HepG2 (cell line): ENCODE measurements at regions not wholly inside any gene's neighbourhood (a gene's known extent, or its start where the extent isn't known, plus 50 kb on each side); places are given as distances from the start of the nearest gene placed in this dataset.

ENCODE experiments used
- ATAC-seq: fragments of 200-7000 bp; cut with Tn5 transposase; 3 replicates; pipeline ENCODE4 v1.9.1; 2020; ENCODE audit warnings: mild to moderate bottlenecking, moderate library complexity
- BruUV-seq: library from RNA; stranded (reverse); fragments of 400-500 nt; replicated peaks from 2 replicates; lab custom pipeline; 2021; lab: Mats Ljungman, UMichigan
- CTCF ChIA-PET: fragments of 300-600 bp; formaldehyde crosslinking; extraction: SDS; loops from one replicate; lab custom pipeline; 2021; ENCODE audit warnings: low total read pairs, inconsistent platforms, low intra/inter-chr PET ratio; lab: Yijun Ruan, JAX
- POLR2A ChIA-PET: fragments of 350-600 bp; sonication (Branson Sonifier 250); formaldehyde crosslinking; loops from one replicate; lab custom pipeline; 2020; ENCODE audit warnings: antibody characterized with exemption, inconsistent platforms; lab: Yijun Ruan, JAX
- DNase-seq: peaks from one replicate; pipeline ENCODE4 v3.0.0-alpha.2; 2015; ENCODE audit warnings: low spot score
- FAIRE-seq: peaks from 3 replicates; lab custom pipeline; 2011; peaks lifted over from hg19 to GRCh38; lab: Jason Lieb, UNC
- H2AFZ ChIP-seq: one replicate; pipeline ENCODE4 v1.6.1; 2011; ENCODE audit warnings: low read length, inconsistent platforms
- H3K27ac ChIP-seq: fragments of 300-600 bp; 3 replicates; pipeline ENCODE4 v1.8.0; 2011; ENCODE audit warnings: mixed run types, mild to moderate bottlenecking, mixed read lengths, low read length, inconsistent platforms; ENCODE audit not compliant: insufficient read depth; ENCODE audit errors: extremely low read length
- H3K27me3 ChIP-seq, 2 experiments: fragments of 200-600 bp in 1 of 2; 2 replicates in 1 of 2; 3 replicates in 1 of 2; pipeline versions ENCODE4 v1.6.0 to v1.8.0; 2011; ENCODE audit warnings: low read length in 2 of 2, mild to moderate bottlenecking in 2 of 2, moderate library complexity in 2 of 2, inconsistent platforms in 1 of 2; ENCODE audit not compliant: insufficient read depth in 2 of 2, control insufficient read depth in 1 of 2
- H3K36me3 ChIP-seq, 2 experiments: fragments of 200-600 bp in 1 of 2; replicated peaks in 1 of 2; 2 replicates in 1 of 2; 3 replicates in 1 of 2; pipeline versions ENCODE4 v1.5.1 to v1.8.0; 2011; ENCODE audit warnings: low read length in 2 of 2, inconsistent platforms in 1 of 2; ENCODE audit not compliant: insufficient read depth in 2 of 2, control insufficient read depth in 1 of 2
- H3K4me1 ChIP-seq: 2 replicates; pipeline ENCODE4 v1.5.1; 2012; ENCODE audit warnings: low read length, inconsistent platforms; ENCODE audit not compliant: insufficient read depth
- H3K4me2 ChIP-seq: 2 replicates; pipeline ENCODE4 v1.6.0; 2011; ENCODE audit warnings: low read depth, low read length, inconsistent platforms
- H3K4me3 ChIP-seq, 3 experiments: fragments of 200-600 bp in 1 of 3; sonication (generic), shearing (Covaris generic) in 1 of 3; replicated peaks in 1 of 3; 2 replicates each; pipeline ENCODE4 v1.5.1; 2011 to 2016; ENCODE audit warnings: low read length in 3 of 3, inconsistent platforms in 2 of 3, low read depth in 2 of 3, mild to moderate bottlenecking in 2 of 3, control low read depth in 1 of 3, mixed read lengths in 1 of 3; ENCODE audit not compliant: insufficient read depth in 1 of 3
- H3K79me2 ChIP-seq: one replicate; pipeline ENCODE4 v1.6.1; 2011; ENCODE audit warnings: low read length, inconsistent platforms; ENCODE audit not compliant: insufficient read depth
- H3K9ac ChIP-seq: 2 replicates; pipeline ENCODE4 v1.6.0; 2011; ENCODE audit warnings: mild to moderate bottlenecking, low read depth, low read length, inconsistent platforms; ENCODE audit not compliant: insufficient read depth
- H3K9me3 ChIP-seq: 2 replicates; pipeline ENCODE4 v1.5.1; 2012; ENCODE audit warnings: mild to moderate bottlenecking, low read length
- H4K20me1 ChIP-seq: 2 replicates; pipeline ENCODE4 v1.6.0; 2011; ENCODE audit warnings: inconsistent platforms, mild to moderate bottlenecking, low read length, moderate library complexity; ENCODE audit not compliant: insufficient read depth
- CENPX ChIP-seq: sonication (generic); formaldehyde crosslinking; IDR thresholded peaks from 2 replicates; pipeline ENCODE4 v1.9.0; 2021; ENCODE audit warnings: mild to moderate bottlenecking, missing genetic modification reagents, moderate library complexity
- CHD4 ChIP-seq: fragments of 200-600 bp; sonication (generic); IDR thresholded peaks from 2 replicates; pipeline ENCODE4 v1.7.0; 2017; ENCODE audit warnings: mild to moderate bottlenecking, low read length, borderline replicate concordance
- ELF3 ChIP-seq: IDR thresholded peaks from 2 replicates; pipeline ENCODE4 v1.6.1; 2016; ENCODE audit warnings: missing genetic modification reagents, missing compliant biosample characterization
- KLF9 ChIP-seq: IDR thresholded peaks from 2 replicates; pipeline ENCODE4 v1.6.1; 2016; ENCODE audit warnings: low read depth
- PPARG ChIP-seq: conservative IDR thresholded peaks from 2 replicates; pipeline ENCODE4 v1.6.1; 2016; ENCODE audit warnings: missing biosample characterization, missing genetic modification reagents
- TBP ChIP-seq: sonication (generic); formaldehyde crosslinking; IDR thresholded peaks from 2 replicates; pipeline ENCODE4 v1.5.0; 2020; ENCODE audit warnings: missing genetic modification reagents
- TEAD3 ChIP-seq: optimal IDR thresholded peaks from 2 replicates; pipeline ENCODE3; 2016; ENCODE audit warnings: borderline replicate concordance
- ZFY ChIP-seq: sonication (generic); formaldehyde crosslinking; IDR thresholded peaks from 2 replicates; pipeline ENCODE4 v1.4.0; 2020; ENCODE audit warnings: missing genetic modification reagents
- ZKSCAN1 ChIP-seq: fragments of 150-350 bp; IDR thresholded peaks from 2 replicates; pipeline ENCODE4 v1.6.1; 2014; ENCODE audit warnings: low read length
- ZNF101 ChIP-seq: sonication (generic); formaldehyde crosslinking; IDR thresholded peaks from 2 replicates; pipeline ENCODE4 v1.4.0; 2020; ENCODE audit warnings: mild to moderate bottlenecking, low read depth, missing genetic modification reagents, borderline replicate concordance
- ZNF143 ChIP-seq: sonication (generic); formaldehyde crosslinking; IDR thresholded peaks from 2 replicates; pipeline ENCODE4 v1.4.0; 2020; ENCODE audit warnings: missing genetic modification reagents
- ZNF317 ChIP-seq: sonication (generic); formaldehyde crosslinking; IDR thresholded peaks from 2 replicates; pipeline ENCODE4 v1.5.0; 2020; ENCODE audit warnings: mild to moderate bottlenecking, missing genetic modification reagents
- ZNF746 ChIP-seq: sonication (generic); formaldehyde crosslinking; IDR thresholded peaks from 2 replicates; pipeline ENCODE4 v1.8.0; 2022; ENCODE audit warnings: mild to moderate bottlenecking, missing genetic modification reagents
- ZNF839 ChIP-seq: sonication (generic); formaldehyde crosslinking; IDR thresholded peaks from 2 replicates; pipeline ENCODE4 v1.4.0; 2020; ENCODE audit warnings: missing genetic modification reagents, mild to moderate bottlenecking, borderline replicate concordance
- ZZZ3 ChIP-seq: sonication (generic); formaldehyde crosslinking; IDR thresholded peaks from 2 replicates; pipeline ENCODE4 v1.4.0; 2020; ENCODE audit warnings: missing genetic modification reagents, mild to moderate bottlenecking, borderline replicate concordance
- WGBS: methylation state at CpG from one replicate; pipeline ENCODE4 v1.1.6; 2017; ENCODE audit warnings: low lambda C conversion rate; 5-methylcytosine and 5-hydroxymethylcytosine counted together
- in situ Hi-C: cut with HindIII; loops from 2 replicates; pipeline ENCODE4 v1.10.0; 2017; ENCODE audit warnings: low pct_unique_long_range_greater_than_20kb; ENCODE audit not compliant: extremely low pct_ligation_motif_present
- intact Hi-C: fragments of 100-400 bp; cut with micrococcal nuclease; formaldehyde crosslinking; loops from one replicate; pipeline ENCODE4 v1.10.0; 2022; ENCODE audit not compliant: unreplicated experiment
- TF ChIP-seq, protein P1 (sequence below): IDR thresholded peaks from 2 replicates; pipeline ENCODE4 v1.6.1; 2018; ENCODE audit warnings: missing genetic modification reagents, mild to moderate bottlenecking, missing compliant biosample characterization
- TF ChIP-seq, protein P2 (sequence below): sonication (generic); formaldehyde crosslinking; IDR thresholded peaks from 2 replicates; pipeline ENCODE4 v1.8.1; 2023; ENCODE audit warnings: mild to moderate bottlenecking, missing genetic modification reagents
- TF ChIP-seq, protein P3 (sequence below): sonication (generic); formaldehyde crosslinking; IDR thresholded peaks from 2 replicates; pipeline ENCODE4 v1.4.0; 2020; ENCODE audit warnings: missing genetic modification reagents
- TF ChIP-seq, protein P4 (sequence below): sonication (generic); formaldehyde crosslinking; IDR thresholded peaks from 2 replicates; pipeline ENCODE4 v1.5.0; 2020; ENCODE audit warnings: missing genetic modification reagents, mild to moderate bottlenecking, borderline replicate concordance
- TF ChIP-seq, protein P5 (sequence below): sonication (generic); formaldehyde crosslinking; IDR thresholded peaks from 2 replicates; pipeline ENCODE4 v1.5.0; 2020; ENCODE audit warnings: missing genetic modification reagents

DNA sequence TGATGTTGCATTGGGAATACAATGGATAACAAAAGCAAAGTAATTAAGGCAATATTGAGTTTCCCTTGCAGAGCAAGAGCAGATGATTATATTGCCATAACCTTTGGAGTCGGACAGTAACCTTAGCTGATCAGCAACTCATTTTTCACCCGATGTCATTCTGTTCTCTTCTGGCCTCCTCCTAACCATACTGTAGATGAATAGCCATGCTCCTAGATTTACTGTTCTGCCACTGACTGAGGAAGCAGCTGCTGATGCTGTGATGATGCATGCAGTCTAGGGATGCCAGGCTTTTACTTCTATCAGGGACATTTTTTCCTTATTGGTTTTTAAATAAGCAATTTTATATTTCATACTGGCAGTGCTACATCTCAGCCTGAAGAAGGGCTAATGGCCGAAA, 443.9 kb downstream of the GPAT3 start:
- Histone ChIP-seq H3K4me2 (no peak overlapping the region), H2AFZ (no peak overlapping the region), H3K79me2 (no peaks in the 10 kb centered on the region), H3K27me3 (no peaks in the 10 kb centered on the region), H3K36me3 (no peaks in the 10 kb centered on the region), H3K9ac (no peak overlapping the region), H3K4me3 (no peak overlapping the region), H3K27ac (no peak overlapping the region), H3K9me3 (no peaks in the 10 kb centered on the region), H4K20me1 (no peaks in the 10 kb centered on the region), H3K4me1 (no peaks in the 10 kb centered on the region)
- 0% methylated on average over 3 of the region's 3 CpGs for WGBS
- ATAC-seq (no peak), FAIRE-seq (no peak), DNase-seq (no peak)
- POLR2A ChIA-PET = no interaction called here
- in situ Hi-C loops (no loop called here), intact Hi-C loops (no loop called here)
- TF ChIP-seq ZNF839 (CRISPR knock-in tag) (no peak), KLF9 (no peak), TEAD3 (CRISPR knock-in tag) (no peak), TBP (CRISPR knock-in tag) (no peak), ZNF101 (no peak), ELF3 (CRISPR knock-in tag) (no peak), ZKSCAN1 (no peak), ZFY (no peak), PPARG (CRISPR knock-in tag) (no peak), CHD4 (no peak), ZNF317 (no peak), ZNF746 (CRISPR knock-in tag) (no peak), CENPX (no peak), ZNF143 (CRISPR knock-in tag) (no peak), ZZZ3 (no peak)
- TF ChIP-seq, protein P1, sequence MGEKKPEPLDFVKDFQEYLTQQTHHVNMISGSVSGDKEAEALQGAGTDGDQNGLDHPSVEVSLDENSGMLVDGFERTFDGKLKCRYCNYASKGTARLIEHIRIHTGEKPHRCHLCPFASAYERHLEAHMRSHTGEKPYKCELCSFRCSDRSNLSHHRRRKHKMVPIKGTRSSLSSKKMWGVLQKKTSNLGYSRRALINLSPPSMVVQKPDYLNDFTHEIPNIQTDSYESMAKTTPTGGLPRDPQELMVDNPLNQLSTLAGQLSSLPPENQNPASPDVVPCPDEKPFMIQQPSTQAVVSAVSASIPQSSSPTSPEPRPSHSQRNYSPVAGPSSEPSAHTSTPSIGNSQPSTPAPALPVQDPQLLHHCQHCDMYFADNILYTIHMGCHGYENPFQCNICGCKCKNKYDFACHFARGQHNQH = no peak
- TF ChIP-seq, protein P2, sequence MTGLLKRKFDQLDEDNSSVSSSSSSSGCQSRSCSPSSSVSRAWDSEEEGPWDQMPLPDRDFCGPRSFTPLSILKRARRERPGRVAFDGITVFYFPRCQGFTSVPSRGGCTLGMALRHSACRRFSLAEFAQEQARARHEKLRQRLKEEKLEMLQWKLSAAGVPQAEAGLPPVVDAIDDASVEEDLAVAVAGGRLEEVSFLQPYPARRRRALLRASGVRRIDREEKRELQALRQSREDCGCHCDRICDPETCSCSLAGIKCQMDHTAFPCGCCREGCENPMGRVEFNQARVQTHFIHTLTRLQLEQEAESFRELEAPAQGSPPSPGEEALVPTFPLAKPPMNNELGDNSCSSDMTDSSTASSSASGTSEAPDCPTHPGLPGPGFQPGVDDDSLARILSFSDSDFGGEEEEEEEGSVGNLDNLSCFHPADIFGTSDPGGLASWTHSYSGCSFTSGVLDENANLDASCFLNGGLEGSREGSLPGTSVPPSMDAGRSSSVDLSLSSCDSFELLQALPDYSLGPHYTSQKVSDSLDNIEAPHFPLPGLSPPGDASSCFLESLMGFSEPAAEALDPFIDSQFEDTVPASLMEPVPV = no peak
- TF ChIP-seq, protein P3, sequence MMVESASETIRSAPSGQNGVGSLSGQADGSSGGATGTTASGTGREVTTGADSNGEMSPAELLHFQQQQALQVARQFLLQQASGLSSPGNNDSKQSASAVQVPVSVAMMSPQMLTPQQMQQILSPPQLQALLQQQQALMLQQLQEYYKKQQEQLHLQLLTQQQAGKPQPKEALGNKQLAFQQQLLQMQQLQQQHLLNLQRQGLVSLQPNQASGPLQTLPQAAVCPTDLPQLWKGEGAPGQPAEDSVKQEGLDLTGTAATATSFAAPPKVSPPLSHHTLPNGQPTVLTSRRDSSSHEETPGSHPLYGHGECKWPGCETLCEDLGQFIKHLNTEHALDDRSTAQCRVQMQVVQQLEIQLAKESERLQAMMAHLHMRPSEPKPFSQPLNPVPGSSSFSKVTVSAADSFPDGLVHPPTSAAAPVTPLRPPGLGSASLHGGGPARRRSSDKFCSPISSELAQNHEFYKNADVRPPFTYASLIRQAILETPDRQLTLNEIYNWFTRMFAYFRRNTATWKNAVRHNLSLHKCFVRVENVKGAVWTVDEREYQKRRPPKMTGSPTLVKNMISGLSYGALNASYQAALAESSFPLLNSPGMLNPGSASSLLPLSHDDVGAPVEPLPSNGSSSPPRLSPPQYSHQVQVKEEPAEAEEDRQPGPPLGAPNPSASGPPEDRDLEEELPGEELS (CRISPR knock-in tag) = no peak
- TF ChIP-seq, protein P4, sequence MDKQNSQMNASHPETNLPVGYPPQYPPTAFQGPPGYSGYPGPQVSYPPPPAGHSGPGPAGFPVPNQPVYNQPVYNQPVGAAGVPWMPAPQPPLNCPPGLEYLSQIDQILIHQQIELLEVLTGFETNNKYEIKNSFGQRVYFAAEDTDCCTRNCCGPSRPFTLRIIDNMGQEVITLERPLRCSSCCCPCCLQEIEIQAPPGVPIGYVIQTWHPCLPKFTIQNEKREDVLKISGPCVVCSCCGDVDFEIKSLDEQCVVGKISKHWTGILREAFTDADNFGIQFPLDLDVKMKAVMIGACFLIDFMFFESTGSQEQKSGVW (CRISPR knock-in tag) = no peak
- TF ChIP-seq, protein P5, sequence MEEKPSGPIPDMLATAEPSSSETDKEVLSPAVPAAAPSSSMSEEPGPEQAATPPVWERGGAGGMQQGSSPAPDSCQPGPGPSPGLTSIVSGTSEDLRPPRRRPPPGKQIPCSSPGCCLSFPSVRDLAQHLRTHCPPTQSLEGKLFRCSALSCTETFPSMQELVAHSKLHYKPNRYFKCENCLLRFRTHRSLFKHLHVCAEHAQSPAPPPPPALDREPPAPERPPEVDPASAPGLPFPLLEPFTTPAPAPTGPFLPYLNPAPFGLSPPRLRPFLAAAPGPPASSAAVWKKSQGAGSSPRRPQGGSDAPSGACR (CRISPR knock-in tag) = no peak
- CTCF ChIA-PET = no interaction called here
- no TSS peak for BruUV-seq
